Stimulated activated naive CD8-positive, alpha-beta T cell treated with anti-CD3 and anti-CD28 coated beads, Interleukin-15, Interleukin-2, amounts not matched to agents 100 ng/mL and 50 ng/mL, for 24 hours (primary cell): ENCODE measurements at regions not wholly inside any gene's neighbourhood (a gene's known extent, or its start where the extent isn't known, plus 50 kb on each side); places are given as distances from the start of the nearest gene placed in this dataset.
"Not testable (repeated sequence)": the region's sequence is repeated elsewhere in the genome, so short reads cannot be mapped to it uniquely, and the experiment has no call there.

Experiments
- H3K27ac Mint-ChIP-seq: one replicate; pipeline ENCODE4 v1.8.0; 2021; ENCODE audit warnings: mild to moderate bottlenecking, mixed read lengths
- H3K27me3 Mint-ChIP-seq: one replicate; pipeline ENCODE4 v1.8.0; 2021; ENCODE audit warnings: mixed read lengths
- H3K36me3 Mint-ChIP-seq: one replicate; pipeline ENCODE4 v1.8.0; 2021; ENCODE audit warnings: low read depth, mixed read lengths
- H3K4me1 Mint-ChIP-seq: one replicate; pipeline ENCODE4 v1.8.0; 2021; ENCODE audit warnings: low read depth, mixed read lengths
- H3K4me3 Mint-ChIP-seq: one replicate; pipeline ENCODE4 v1.8.0; 2021; ENCODE audit warnings: mild to moderate bottlenecking, mixed read lengths
- H3K9me3 Mint-ChIP-seq: one replicate; pipeline ENCODE4 v1.8.0; 2021; ENCODE audit warnings: mixed read lengths

DNA sequence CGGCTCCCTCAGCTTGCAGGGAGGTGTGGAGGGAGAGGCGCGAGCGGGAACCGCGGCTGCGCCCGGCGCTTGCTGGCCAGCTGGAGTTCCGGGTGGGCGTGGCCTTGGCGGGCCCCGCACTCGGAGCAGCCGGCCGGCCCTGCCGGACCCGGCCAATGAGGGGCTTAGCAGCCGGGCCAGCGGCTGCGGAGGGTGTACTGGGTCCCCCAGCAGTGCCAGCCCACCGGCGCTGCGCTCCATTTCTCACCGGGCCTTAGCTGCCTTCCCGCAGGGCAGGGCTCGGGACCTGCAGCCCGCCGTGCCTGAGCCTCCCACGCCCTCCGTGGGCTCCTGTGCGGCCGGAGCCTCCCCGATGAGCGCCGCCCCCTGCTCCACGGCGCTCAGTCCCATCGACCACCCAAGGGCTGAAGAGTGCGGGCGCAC, 206.0 kb downstream of the ZWINT start:
- H3K9me3 Mint-ChIP-seq, H3K4me3 Mint-ChIP-seq, H3K4me1 Mint-ChIP-seq, H3K27ac Mint-ChIP-seq, H3K27me3 Mint-ChIP-seq, H3K36me3 Mint-ChIP-seq: not testable (repeated sequence)

DNA sequence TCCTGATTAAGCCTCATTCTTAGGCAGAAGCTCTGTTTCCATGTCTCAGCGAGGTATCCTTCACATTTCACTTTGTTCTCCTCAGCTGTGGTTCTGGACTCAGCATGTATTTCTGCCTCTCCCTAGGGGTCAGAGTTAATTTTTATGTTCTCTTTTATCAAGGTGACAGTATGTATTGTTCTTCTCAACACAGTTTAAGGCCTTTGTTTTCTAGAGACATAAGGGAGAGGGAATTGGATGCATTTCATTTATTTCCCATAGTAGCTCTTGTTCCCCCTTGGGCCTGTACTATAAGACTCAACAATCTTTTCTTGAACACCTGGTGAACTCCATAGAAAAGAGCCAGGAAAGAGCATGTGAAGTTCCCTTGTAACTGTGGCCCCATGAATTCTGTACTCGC, 214.3 kb downstream of the ZWINT start:
- H3K9me3 Mint-ChIP-seq = peaks cover 6% of the 10 kb centered on the region
- no peaks in the 10 kb centered on the region for H3K36me3 Mint-ChIP-seq
- no peaks in the 10 kb centered on the region for H3K4me1 Mint-ChIP-seq
- H3K27me3 Mint-ChIP-seq = no peaks in the 10 kb centered on the region
- H3K4me3 Mint-ChIP-seq = no peak overlapping the region
- no peak overlapping the region for H3K27ac Mint-ChIP-seq

DNA sequence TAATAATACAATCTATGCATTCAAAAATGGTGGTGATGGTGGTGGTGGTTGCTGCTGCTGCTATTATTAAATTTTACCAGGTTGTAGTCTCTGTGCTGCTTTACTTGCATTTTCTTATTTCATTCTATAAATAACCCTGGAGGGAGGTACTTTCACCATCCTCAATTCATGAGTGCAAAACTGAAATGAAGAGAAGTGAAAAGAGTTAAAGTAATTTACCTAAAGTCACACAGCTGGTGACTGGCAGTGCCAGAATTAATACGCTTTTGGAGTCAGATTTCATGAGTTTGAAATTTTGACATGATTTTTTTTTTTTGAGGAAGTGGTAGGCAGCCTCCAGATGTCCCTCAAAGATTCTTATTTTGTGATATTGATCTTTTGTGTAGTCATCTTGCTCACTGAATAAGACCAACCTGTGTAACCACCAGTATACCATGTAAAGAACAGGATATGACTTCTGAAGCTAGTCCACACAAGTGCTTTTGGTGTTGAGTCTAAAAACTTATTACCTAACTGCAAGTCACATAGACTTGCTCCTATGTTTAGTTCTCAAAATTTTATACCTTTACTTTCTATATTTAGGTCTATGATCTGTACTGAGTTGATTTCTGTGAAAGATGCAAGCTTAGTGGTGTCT, 218.8 kb downstream of the ZWINT start:
- Mint-ChIP-seq H3K9me3 (peaks cover 4% of the 10 kb centered on the region), H3K27ac (no peak overlapping the region), H3K4me1 (no peaks in the 10 kb centered on the region), H3K27me3 (no peaks in the 10 kb centered on the region), H3K36me3 (no peaks in the 10 kb centered on the region), H3K4me3 (no peak overlapping the region)

DNA sequence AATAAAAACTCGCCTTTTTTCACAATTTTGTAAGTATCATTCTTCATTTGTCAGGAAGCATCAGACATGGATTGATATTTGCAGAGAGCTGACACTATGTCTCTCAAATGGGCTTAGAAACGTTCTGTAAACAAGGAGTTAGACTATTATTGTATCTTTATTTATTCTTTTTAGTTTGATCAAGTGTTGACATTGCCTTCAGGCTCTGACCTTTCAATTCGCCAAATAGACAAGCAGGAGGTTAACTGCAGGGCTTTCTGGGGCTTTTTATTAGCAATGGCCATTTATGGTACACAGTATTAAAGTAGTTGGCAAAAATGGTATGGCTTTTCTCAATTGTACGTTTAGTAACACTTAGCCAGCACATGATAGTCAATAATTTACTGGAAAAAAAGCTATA, 221.7 kb downstream of the ZWINT start:
- Mint-ChIP-seq H3K4me3 (no peak overlapping the region), H3K9me3 (no peaks in the 10 kb centered on the region), H3K4me1 (no peaks in the 10 kb centered on the region), H3K36me3 (no peaks in the 10 kb centered on the region), H3K27ac (no peak overlapping the region), H3K27me3 (no peaks in the 10 kb centered on the region)

DNA sequence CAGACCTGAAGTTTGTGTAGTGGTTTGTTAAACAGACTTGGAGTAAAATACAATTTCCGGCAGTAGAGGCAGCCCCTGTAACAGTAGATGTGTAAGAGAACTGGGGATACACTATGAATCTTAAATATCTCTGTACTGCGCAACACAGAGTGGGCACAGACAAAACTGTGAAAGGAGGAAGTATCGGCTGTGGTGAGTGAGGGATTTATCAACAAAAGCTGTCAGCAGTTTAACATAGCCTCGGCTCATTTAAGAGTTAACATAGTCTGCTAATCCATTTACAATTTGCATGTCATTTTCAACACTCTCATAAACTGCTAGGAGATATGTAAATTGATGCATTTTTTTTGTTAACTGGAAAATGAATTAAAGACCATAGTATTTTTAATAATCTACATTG, 225.2 kb downstream of the ZWINT start:
- Mint-ChIP-seq H3K9me3 (no peaks in the 10 kb centered on the region), H3K36me3 (no peaks in the 10 kb centered on the region), H3K4me3 (no peak overlapping the region), H3K27ac (no peak overlapping the region), H3K27me3 (no peaks in the 10 kb centered on the region), H3K4me1 (no peaks in the 10 kb centered on the region)

DNA sequence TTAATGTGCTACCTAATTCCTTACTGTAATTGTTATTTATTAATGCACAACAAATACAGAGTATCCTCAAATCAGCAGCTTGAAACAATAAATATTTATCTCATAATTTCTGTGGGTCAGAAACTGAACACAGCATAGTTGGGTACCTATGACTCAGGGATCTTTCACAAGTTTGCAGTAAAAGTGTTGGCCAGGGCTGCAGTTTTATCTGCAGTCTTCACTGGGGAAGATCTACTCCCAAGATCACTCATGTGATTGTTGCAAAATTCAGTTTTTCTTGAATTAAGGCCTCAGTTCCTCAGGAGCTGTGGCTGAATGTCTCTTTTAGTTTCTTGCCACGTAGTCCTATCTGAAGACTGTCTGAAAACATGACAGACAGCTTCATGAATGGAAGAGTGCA, 237.8 kb downstream of the ZWINT start:
- no peak overlapping the region for H3K4me3 Mint-ChIP-seq
- H3K27ac Mint-ChIP-seq = no peak overlapping the region
- H3K27me3 Mint-ChIP-seq = no peaks in the 10 kb centered on the region
- no peaks in the 10 kb centered on the region for H3K36me3 Mint-ChIP-seq
- peaks cover 8% of the 10 kb centered on the region for H3K9me3 Mint-ChIP-seq
- H3K4me1 Mint-ChIP-seq = no peaks in the 10 kb centered on the region

DNA sequence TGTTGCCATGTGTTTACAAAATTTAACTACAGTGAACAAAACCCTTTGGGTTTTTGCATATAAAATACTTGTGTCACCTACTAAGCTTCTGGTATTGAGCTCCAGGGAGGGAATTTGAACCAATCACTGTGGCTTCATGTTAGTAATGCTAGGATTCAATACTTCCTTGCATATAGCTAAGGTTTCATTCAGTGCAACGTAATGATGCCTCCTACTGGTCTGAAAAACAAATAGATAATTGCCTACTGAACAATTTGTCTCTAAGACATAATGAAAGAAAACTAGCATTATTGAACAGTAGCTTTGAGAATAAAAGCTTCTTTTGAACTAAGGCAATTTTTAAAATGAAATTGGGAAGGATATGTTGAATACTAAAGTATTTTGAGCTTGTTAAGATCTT, 244.4 kb downstream of the ZWINT start:
- no peak overlapping the region for H3K4me3 Mint-ChIP-seq
- no peaks in the 10 kb centered on the region for H3K27me3 Mint-ChIP-seq
- H3K27ac Mint-ChIP-seq = no peak overlapping the region
- no peaks in the 10 kb centered on the region for H3K36me3 Mint-ChIP-seq
- H3K4me1 Mint-ChIP-seq = no peaks in the 10 kb centered on the region
- peaks cover 5% of the 10 kb centered on the region for H3K9me3 Mint-ChIP-seq

DNA sequence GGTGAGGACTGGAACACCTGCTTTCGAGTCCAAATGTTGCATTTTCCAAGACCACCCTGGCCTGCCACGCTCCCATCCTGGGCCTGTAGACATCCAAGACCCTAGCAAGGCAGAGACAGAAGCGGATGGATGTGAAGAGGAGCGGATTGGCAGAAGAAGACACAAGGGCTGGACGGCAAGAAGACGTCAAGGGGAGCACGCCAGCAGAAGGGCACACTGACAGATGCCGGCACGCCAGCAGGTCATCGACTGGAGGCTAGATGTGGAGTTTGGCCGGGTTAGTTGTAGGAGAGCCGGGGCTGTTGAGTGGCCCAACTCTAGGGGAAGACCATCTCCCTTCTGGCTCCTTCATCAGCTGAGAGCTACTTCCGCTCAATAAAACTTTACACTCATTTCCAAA, 251.6 kb downstream of the ZWINT start:
- H3K27me3 Mint-ChIP-seq = no peaks in the 10 kb centered on the region
- no peak overlapping the region for H3K27ac Mint-ChIP-seq
- H3K36me3 Mint-ChIP-seq = no peaks in the 10 kb centered on the region
- H3K4me3 Mint-ChIP-seq = no peak overlapping the region
- peaks cover 9% of the 10 kb centered on the region for H3K9me3 Mint-ChIP-seq
- H3K4me1 Mint-ChIP-seq = no peaks in the 10 kb centered on the region

DNA sequence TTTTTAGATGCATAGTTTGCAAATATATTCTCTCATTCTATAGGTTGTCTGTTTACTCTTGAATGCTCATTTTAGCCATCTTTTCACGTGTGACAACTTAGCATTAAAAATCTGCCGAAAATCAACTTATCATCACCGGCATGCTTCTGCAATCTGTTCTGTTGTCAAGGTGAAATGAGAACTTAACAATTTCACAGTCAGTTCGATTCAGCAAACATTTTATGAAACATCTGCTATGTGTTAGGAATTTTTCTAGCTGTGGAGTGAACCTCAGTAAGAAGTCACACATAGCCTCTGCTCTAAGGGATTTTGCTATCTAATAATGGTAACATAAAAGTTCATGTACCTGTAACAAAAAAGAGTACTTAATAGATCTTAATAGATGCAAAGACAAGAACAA, 256.1 kb downstream of the ZWINT start:
- no peaks in the 10 kb centered on the region for H3K4me1 Mint-ChIP-seq
- H3K9me3 Mint-ChIP-seq = peaks cover 8% of the 10 kb centered on the region
- H3K27me3 Mint-ChIP-seq = no peaks in the 10 kb centered on the region
- H3K27ac Mint-ChIP-seq = no peak overlapping the region
- no peak overlapping the region for H3K4me3 Mint-ChIP-seq
- no peaks in the 10 kb centered on the region for H3K36me3 Mint-ChIP-seq

DNA sequence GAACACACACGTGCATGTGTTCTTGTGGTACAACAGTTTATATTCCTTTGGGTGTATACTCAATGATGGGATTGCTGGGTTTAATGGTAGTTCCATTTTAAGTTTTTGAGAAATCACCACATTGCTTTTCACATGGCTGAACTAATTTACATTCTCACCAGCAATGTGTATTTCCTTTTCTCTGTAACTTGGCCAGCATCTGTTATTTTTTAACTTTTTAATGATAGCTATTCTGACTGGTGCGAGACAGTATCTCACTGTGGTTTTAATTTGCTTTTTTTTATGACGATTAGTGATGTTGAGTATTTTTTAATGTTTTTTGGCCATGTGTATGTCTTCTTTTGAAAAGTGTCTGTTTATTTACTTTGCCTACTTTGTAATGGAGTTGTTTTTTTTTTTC, 256.6 kb downstream of the ZWINT start:
- Mint-ChIP-seq H3K4me3 (no peak overlapping the region), H3K36me3 (no peaks in the 10 kb centered on the region), H3K4me1 (no peaks in the 10 kb centered on the region), H3K27me3 (no peaks in the 10 kb centered on the region), H3K27ac (no peak overlapping the region), H3K9me3 (peaks cover 8% of the 10 kb centered on the region)

DNA sequence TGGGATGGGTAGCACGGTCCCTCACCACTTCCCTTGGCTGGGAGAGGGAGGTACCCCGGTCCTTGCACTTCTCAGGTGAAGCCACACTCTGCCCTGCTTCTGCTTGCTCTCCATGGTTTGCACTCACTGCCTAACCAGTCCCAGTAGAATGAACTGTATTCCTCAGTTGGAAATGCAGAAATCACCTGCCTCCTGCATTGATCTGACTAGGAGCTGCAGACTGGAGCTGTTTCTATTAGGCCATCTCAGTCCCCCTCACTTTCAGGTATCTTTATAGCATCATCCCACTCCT, 264.9 kb downstream of the ZWINT start:
- no peaks in the 10 kb centered on the region for H3K27me3 Mint-ChIP-seq
- H3K27ac Mint-ChIP-seq = no peak overlapping the region
- H3K36me3 Mint-ChIP-seq = no peaks in the 10 kb centered on the region
- no peak overlapping the region for H3K4me3 Mint-ChIP-seq
- H3K4me1 Mint-ChIP-seq = no peaks in the 10 kb centered on the region
- H3K9me3 Mint-ChIP-seq = no peaks in the 10 kb centered on the region

DNA sequence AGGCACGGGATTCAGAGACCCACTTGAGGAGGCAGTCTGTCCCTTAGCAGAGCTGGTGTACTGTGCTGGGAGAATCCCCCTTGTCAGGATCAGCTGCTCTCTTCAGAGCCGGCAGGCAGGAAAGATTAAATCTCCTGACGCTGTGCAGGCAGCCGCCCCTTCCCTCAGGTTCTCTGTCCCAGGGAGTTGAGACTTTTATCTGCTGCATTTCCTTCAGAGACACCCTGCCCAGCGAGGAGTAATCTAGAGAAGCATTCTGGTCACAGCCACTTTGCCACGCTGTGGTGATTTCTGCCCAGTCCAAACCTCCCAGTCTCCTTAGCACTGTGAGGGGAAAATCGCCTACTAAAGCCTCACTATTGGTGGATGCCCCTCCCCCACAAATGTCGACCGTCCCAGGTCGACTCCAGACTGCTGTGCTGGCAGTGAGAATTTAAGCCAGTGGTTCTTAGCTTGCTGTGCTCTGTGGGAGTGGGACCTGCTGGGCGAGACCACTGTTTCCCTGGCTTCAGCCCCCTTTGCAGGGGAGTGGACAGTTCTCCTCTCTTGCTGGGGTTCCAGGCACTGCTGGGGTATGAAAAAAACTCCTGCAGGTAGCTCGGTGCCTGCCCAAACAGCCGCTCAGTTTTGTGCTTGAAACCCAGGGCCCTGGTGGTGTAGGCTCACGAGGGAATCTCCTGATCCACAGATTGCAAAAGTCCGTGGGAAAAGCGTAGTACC, 265.4 kb downstream of the ZWINT start:
- Mint-ChIP-seq H3K9me3 (no peaks in the 10 kb centered on the region), H3K27me3 (no peaks in the 10 kb centered on the region), H3K27ac (no peak overlapping the region), H3K4me3 (no peak overlapping the region), H3K4me1 (no peaks in the 10 kb centered on the region), H3K36me3 (no peaks in the 10 kb centered on the region)

DNA sequence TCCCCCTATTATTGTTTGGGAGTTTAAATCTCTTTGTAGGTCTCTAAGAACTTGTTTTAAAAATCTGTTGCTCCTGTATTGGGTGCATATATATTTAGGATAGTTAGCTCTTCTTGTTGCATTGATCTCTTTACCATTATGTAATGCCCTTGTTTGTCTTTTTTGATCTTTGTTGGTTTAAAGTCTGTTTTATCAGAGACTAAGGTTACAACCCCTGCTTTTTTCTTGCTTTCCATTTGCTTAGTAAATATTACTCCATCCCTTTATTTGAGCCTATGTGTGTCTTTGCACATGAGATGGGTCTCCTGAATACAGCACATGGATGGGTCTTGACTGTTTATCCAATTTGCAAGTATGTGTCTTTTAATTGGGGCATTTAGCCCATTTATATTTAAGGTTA, 267.4 kb downstream of the ZWINT start:
- not testable (repeated sequence) for H3K27ac Mint-ChIP-seq, H3K36me3 Mint-ChIP-seq, H3K27me3 Mint-ChIP-seq, H3K4me3 Mint-ChIP-seq, H3K9me3 Mint-ChIP-seq, H3K4me1 Mint-ChIP-seq

DNA sequence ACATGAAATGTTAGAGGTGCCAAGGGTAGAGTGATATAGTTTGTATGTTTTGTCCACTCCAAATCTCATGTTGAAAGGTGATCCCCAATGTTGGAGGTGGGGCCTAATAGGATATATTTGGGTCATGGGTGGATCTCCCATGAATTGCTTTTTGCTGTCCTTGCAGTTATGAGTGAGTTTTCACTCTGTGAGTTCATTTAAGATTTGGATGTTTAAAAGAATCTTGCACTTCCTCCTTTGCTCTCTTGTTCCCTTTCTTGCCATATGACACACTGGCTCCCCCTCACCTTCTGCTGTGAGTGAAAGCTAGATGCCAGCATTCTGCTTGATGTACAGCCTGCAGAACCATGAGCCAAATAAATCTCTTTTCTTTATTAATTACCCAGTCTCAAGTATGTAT, 269.2 kb downstream of the ZWINT start:
- H3K4me3 Mint-ChIP-seq = no peak overlapping the region
- H3K4me1 Mint-ChIP-seq = no peaks in the 10 kb centered on the region
- peaks cover 4% of the 10 kb centered on the region for H3K9me3 Mint-ChIP-seq
- no peaks in the 10 kb centered on the region for H3K36me3 Mint-ChIP-seq
- no peaks in the 10 kb centered on the region for H3K27me3 Mint-ChIP-seq
- H3K27ac Mint-ChIP-seq = no peak overlapping the region

DNA sequence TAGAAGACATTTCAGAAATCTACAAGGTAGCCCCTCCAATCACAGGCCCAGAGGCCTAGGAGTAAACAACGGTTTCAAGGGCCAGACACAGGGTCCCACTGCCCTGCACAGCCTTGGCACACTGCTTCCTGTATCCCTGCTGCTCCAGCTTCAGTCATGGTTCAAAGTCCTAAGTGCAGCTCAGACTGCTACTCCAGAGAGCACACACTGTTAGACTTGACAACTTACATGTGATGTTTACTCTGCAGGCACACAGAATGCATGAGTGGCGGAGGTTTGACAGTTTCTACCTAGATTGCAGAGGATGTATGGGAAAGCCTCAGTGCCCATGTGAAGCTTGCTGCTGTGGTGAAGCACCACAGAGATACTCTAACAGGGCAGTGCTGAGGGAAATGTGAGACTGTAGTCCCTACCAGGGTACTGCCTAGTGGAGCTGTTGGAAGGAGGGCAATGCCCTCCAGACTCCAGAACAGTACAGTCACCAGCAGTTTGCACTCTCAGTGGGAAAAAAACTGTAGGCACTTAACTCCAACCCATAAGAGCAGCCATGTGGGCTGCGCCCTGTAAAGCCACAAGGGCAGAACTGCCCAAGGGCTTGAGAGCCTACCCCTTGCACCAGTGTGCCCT, 270.0 kb downstream of the ZWINT start:
- Mint-ChIP-seq H3K27ac (no peak overlapping the region), H3K9me3 (peaks cover 4% of the 10 kb centered on the region), H3K4me1 (no peaks in the 10 kb centered on the region)

More for the DNA sequence above, 270.0 kb downstream of the ZWINT start:
- H3K36me3 Mint-ChIP-seq = no peaks in the 10 kb centered on the region
- H3K27me3 Mint-ChIP-seq = no peaks in the 10 kb centered on the region
- H3K4me3 Mint-ChIP-seq = no peak overlapping the region
